ENCODE measurements at regions not wholly inside any gene's neighbourhood (a gene's known extent, or its start where the extent isn't known, plus 50 kb on each side); places are given as distances from the start of the nearest gene placed in this dataset.

DNA sequence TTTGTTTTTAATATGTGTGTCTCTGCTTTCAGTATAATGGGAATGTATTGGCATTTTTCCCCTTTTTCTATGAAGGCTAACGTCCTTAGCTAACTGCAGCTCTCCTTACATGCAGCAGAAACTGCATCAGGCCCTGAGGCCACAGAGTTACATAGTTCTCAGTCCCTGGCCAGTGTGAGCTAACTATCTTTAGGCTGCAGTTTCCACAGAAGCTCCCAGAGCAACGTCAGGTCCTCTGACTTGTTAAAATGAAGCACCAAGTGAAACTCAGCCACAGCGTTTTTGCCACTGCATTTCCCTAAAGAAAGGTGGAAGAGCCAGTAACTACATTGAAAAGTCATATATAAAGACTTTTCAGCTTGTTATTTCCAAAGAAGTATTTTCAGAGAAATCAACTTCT lies 244.7 kb downstream of the CBLN4 start:
- no peaks in the 10 kb centered on the region for H3K4me1 Mint-ChIP-seq
- no peaks in the 10 kb centered on the region for H3K27me3 Mint-ChIP-seq
- peaks cover 12% of the 10 kb centered on the region for H3K9me3 Mint-ChIP-seq
- no peaks in the 10 kb centered on the region for H3K36me3 Mint-ChIP-seq
- no peak overlapping the region for H3K27ac Mint-ChIP-seq
- H3K4me3 Mint-ChIP-seq: no peak overlapping the region
- ATAC-seq: no peak

DNA sequence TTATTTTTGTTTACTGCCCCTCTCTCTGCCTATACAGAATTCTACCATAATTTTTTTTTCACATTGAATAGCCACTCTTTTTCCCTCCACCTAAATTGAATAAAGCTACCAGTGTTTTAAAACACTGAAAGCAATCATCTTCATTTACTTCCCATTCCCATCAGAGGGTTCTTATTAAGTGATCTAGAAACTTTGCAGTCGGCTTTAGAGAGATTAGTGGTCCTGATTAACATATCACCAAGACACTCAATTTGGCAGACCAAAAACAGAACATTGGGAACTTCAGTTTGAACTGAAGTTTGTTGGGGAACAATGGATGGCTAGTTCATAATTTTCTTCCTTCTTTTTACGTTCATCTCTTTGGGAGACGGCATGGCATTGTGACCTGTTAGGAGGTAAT lies 249.5 kb downstream of the CBLN4 start:
- Mint-ChIP-seq H3K4me3 (no peak overlapping the region), H3K27ac (no peak overlapping the region), H3K9me3 (no peaks in the 10 kb centered on the region), H3K36me3 (no peaks in the 10 kb centered on the region), H3K4me1 (no peaks in the 10 kb centered on the region), H3K27me3 (no peaks in the 10 kb centered on the region)
- ATAC-seq: no peak

DNA sequence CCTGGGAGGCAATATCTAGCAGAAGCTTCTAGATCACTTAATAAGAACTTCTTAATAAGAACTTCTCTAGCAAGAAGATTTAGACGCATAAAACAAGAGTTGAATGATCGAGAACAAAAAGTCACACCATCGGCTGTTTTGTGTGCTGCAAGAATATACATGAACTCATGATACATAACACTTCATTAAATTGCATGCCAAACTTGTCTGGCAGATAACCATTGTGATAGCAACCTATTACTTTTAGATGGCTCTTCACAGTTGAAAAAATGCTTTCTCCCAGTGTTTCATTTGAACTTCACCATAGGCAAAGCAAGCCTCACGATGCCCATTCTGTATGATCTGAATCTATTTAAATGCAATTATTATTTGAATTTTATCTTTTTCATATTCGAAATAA lies 249.9 kb downstream of the CBLN4 start:
- no peak for ATAC-seq
- Mint-ChIP-seq H3K27ac (no peak overlapping the region), H3K27me3 (no peaks in the 10 kb centered on the region), H3K4me1 (no peaks in the 10 kb centered on the region), H3K9me3 (no peaks in the 10 kb centered on the region), H3K36me3 (no peaks in the 10 kb centered on the region), H3K4me3 (no peak overlapping the region)

DNA sequence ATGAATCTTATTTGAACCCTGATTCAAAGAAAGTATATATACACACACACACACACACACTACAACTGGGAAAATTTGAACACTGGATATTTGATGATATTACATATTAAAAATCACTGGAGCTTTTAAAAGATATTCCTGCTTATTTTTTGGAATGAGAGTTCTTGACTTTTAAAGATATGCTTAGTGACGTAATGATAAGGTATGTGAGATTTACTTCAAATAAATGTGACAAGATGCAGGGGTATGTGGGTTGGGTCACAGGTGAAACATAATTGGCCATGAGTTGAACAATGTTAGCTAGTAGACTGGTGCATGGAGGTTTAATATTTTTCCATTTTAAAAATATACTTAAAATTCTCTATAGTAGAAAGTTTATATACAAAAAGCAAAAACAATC lies 258.6 kb downstream of the CBLN4 start:
- Mint-ChIP-seq H3K36me3 (no peaks in the 10 kb centered on the region), H3K9me3 (peaks cover 6% of the 10 kb centered on the region), H3K4me1 (no peaks in the 10 kb centered on the region), H3K4me3 (no peak overlapping the region), H3K27me3 (no peaks in the 10 kb centered on the region), H3K27ac (no peak overlapping the region)
- no peak for ATAC-seq

DNA sequence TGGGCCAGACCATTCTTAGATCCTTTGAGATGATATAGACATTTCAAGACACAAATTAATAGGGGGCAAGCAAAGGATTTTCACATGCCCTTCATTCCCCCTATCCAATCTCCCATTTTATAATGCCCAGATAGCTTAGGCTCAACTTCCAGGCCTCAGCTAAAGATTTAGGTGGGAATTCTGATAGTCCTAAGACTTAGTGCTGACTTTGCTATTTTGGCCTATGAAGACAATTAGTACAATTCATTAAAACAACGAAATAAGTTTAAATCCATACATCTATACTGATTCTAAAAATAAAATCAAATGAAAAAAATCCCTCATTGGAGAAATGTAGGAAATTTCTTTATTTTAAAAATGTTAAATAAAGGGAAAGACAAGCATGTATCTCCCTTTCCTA lies 259.5 kb downstream of the CBLN4 start:
- no peaks in the 10 kb centered on the region for H3K4me1 Mint-ChIP-seq
- no peaks in the 10 kb centered on the region for H3K36me3 Mint-ChIP-seq
- H3K4me3 Mint-ChIP-seq: no peak overlapping the region
- H3K27me3 Mint-ChIP-seq: no peaks in the 10 kb centered on the region
- H3K9me3 Mint-ChIP-seq: peaks cover 6% of the 10 kb centered on the region
- no peak overlapping the region for H3K27ac Mint-ChIP-seq
- no peak for ATAC-seq

DNA sequence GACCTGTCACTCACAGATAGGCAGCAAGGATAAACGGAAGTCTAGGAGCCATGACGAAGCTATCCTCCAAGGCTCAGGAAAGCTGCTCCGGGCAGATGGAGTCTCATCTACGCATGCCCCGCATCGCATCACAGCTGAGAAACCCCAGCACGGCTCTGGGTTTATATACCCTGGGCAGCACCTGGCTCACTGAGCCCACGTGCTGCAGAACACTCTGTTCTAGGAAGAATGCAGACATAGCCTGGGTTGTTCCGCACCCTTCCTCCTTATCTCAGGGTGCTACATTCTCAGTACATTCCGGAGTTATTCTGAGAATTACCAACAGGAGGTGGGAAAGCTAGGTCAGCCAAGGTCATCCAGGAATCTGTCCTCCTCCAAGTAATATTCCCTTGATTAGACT lies 260.4 kb downstream of the CBLN4 start:
- no peaks in the 10 kb centered on the region for H3K4me1 Mint-ChIP-seq
- no peaks in the 10 kb centered on the region for H3K36me3 Mint-ChIP-seq
- H3K27ac Mint-ChIP-seq: no peak overlapping the region
- ATAC-seq: no peak
- no peaks in the 10 kb centered on the region for H3K27me3 Mint-ChIP-seq
- no peak overlapping the region for H3K4me3 Mint-ChIP-seq
- peaks cover 6% of the 10 kb centered on the region for H3K9me3 Mint-ChIP-seq

DNA sequence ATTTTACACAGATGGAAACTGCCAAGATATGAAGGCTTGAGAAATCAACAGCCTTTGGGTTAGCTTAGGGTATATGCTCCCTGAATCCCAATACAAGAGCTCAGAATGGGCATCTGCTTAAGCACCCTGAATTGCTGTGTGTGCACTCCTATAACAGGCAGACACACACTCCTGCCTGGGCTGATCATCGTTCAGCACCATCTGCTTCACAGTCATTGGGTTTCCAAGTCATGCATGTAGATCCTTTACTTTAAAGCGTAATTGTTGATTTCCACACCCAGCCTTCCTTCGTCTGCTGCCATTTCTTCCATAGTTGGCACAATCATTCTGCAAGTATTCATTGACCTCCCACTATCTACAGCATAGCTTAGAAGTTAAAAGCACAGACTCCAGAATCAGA lies 263.5 kb downstream of the CBLN4 start:
- H3K36me3 Mint-ChIP-seq: no peaks in the 10 kb centered on the region
- H3K4me3 Mint-ChIP-seq: no peak overlapping the region
- no peaks in the 10 kb centered on the region for H3K4me1 Mint-ChIP-seq
- no peaks in the 10 kb centered on the region for H3K27me3 Mint-ChIP-seq
- peaks cover 4% of the 10 kb centered on the region for H3K9me3 Mint-ChIP-seq
- H3K27ac Mint-ChIP-seq: no peak overlapping the region
- no peak for ATAC-seq

DNA sequence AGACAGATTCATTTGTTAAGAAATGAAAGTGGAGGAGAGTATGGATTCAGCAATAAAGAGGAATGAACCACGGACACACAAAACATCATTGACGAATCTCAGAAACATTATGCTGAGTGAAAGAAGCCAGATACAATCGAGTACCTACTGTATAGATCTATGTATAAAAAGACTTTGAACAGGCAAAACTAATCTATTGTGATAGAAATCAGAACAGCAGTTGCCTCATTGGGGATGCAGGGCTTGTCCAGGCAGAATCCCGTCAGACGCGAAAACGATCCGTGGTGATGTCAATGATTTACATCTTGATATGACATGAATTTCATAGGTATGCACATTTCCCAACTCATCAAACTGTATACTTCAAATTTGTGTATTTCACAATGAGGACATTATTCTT lies 265.2 kb downstream of the CBLN4 start:
- H3K9me3 Mint-ChIP-seq: peaks cover 7% of the 10 kb centered on the region
- no peaks in the 10 kb centered on the region for H3K4me1 Mint-ChIP-seq
- no peak overlapping the region for H3K27ac Mint-ChIP-seq
- no peaks in the 10 kb centered on the region for H3K36me3 Mint-ChIP-seq
- no peaks in the 10 kb centered on the region for H3K27me3 Mint-ChIP-seq
- no peak overlapping the region for H3K4me3 Mint-ChIP-seq
- ATAC-seq: no peak

DNA sequence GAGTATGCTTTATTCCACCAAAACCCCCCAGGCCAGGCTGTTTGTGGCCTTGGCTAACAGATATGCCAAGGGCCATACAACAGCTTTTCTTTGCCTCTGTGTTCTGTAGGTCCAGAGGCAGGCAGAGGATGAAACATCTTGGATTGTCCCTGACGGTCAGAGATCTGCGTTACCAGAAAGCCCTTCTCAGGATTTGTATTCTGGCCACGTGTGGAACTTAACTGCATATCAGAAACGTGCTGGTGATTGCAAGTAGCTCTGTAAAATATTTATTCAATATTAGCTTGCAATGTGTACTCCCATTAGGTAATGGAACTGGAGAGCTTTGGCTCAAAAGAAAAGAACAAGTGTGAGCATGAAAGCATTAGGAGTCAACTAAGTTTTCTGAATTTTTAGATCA lies 275.0 kb downstream of the CBLN4 start:
- no peak for ATAC-seq
- Mint-ChIP-seq H3K9me3 (peaks cover 3% of the 10 kb centered on the region), H3K4me3 (no peak overlapping the region), H3K36me3 (no peaks in the 10 kb centered on the region), H3K4me1 (no peaks in the 10 kb centered on the region), H3K27me3 (no peaks in the 10 kb centered on the region), H3K27ac (no peak overlapping the region)

DNA sequence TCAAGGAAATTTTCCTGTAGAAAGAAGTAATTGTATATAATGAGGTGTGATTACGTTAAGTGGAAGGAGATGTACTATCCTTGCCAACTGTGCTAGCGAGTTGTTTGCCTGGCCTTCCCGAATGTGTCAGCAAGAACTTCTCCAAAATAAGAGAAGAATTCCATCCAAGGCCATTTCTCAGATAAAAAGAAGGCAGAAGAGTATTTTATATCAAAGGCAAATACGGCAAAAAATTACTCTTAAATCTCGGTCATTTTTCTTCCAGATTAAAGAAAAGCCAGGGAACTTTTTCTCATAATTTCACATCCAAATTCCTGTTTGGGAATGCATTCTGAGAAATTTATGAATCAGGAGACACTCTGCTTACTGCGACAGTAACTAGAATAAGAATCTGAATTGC lies 290.6 kb downstream of the CBLN4 start:
- Mint-ChIP-seq H3K4me1 (no peaks in the 10 kb centered on the region), H3K4me3 (no peak overlapping the region), H3K9me3 (peaks cover 4% of the 10 kb centered on the region), H3K27me3 (no peaks in the 10 kb centered on the region), H3K27ac (no peak overlapping the region), H3K36me3 (no peaks in the 10 kb centered on the region)
- no peak for ATAC-seq

DNA sequence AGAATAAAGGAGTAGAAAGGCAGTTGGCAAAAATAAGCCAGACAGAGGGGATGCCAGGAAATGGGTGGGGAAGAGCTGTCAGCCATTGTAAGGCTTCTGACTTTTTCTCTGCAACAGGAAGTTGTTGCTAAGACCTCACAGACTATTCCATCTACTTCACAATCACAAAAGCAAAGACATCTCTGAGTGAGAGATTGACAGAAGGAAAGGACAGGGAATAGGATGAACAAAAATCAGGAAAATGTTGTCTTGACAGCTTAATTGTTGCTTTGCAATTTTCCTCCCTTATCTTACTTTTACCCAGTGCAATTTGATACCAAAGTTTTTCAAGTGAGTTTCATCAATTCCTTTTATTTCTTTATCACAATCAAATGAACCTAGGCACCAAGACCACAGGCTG lies 291.2 kb downstream of the CBLN4 start:
- Mint-ChIP-seq H3K9me3 (peaks cover 5% of the 10 kb centered on the region), H3K27me3 (no peaks in the 10 kb centered on the region), H3K27ac (no peak overlapping the region), H3K4me1 (no peaks in the 10 kb centered on the region), H3K36me3 (no peaks in the 10 kb centered on the region), H3K4me3 (no peak overlapping the region)
- ATAC-seq: no peak

DNA sequence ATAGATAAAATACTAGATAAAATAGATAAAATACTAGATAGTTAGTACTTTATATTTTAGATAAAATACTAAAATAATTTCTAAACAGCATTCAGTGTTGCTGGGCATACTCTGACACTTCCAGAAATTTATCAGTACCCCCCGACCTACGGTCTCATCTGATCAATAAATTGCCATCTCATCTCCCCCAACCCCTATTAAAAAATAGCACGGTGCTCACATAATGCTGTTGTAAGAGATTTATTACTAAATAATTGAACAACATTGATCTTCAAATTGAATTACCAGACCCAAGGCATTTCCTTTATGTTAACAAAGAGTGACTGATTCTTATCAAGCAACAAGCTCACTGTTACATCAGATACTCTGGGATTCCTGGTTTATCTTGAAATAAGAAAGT lies 300.9 kb downstream of the CBLN4 start:
- Mint-ChIP-seq H3K9me3 (peaks cover 7% of the 10 kb centered on the region), H3K36me3 (no peaks in the 10 kb centered on the region), H3K27ac (no peak overlapping the region), H3K4me1 (no peaks in the 10 kb centered on the region), H3K27me3 (no peaks in the 10 kb centered on the region), H3K4me3 (no peak overlapping the region)
- no peak for ATAC-seq

DNA sequence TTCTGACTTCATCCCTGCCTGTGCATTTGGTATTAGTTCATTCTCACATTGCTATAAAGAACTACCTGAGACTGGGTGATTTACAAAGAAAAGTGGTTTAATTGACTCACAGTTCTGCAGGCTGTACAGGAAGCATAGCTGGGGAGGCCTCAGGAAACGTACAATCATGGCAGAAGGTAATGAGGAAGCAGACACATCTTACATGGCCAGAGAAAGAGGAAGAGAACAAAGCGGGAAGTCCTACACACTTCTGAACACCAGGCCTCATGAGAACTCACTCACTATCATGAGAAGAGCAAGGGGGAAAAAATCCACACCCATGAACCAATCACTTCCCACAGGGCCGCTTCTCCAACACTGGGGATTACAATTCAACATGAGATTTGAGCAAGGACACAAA lies 303.9 kb downstream of the CBLN4 start:
- Mint-ChIP-seq H3K4me3 (no peak overlapping the region), H3K9me3 (peaks cover 7% of the 10 kb centered on the region), H3K27me3 (no peaks in the 10 kb centered on the region), H3K36me3 (no peaks in the 10 kb centered on the region), H3K27ac (no peak overlapping the region), H3K4me1 (no peaks in the 10 kb centered on the region)
- no peak for ATAC-seq

DNA sequence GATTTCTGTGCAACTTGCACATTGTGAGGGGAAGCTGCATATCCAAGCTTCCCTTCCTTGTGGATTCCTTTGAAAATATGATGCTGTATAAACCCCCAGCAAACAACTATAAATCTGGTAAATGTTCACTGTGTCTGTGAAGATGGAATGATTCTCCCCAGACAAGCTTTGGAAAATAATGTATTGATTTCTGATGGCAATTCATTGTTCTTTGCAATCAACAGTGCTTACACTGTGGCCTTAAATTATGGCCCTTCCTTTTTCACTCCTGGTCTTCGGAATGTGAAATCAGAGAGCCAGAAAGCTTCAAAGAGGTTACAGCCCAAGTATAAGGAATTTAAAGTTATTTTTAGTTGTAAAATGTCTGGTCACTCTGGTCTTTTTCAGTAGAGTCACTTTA lies 308.8 kb downstream of the CBLN4 start:
- Mint-ChIP-seq H3K27ac (no peak overlapping the region), H3K4me3 (no peak overlapping the region), H3K36me3 (no peaks in the 10 kb centered on the region), H3K27me3 (no peaks in the 10 kb centered on the region), H3K4me1 (no peaks in the 10 kb centered on the region), H3K9me3 (peaks cover 8% of the 10 kb centered on the region)
- ATAC-seq: no peak

DNA sequence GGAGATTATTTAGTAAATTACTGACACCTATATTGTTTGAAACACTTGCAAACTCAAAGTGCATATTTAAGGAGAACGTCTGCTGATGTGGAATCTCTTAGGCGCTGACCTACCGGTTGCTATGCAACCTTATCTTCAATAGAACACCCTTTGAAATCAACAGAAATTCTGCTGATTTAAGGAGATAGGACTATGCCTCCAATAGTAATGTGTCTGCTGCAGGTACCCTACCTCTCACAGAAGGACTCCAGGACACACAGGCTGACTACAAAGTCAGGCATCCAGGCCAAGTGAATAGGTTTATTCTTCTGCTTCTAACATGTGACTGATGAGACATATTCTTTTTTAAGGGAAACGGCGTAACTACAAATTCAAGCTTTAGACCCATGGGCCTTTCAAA lies 311.7 kb downstream of the CBLN4 start:
- Mint-ChIP-seq H3K9me3 (peaks cover 2% of the 10 kb centered on the region), H3K36me3 (no peaks in the 10 kb centered on the region), H3K4me3 (no peak overlapping the region), H3K4me1 (no peaks in the 10 kb centered on the region), H3K27ac (no peak overlapping the region), H3K27me3 (no peaks in the 10 kb centered on the region)
- ATAC-seq: no peak

DNA sequence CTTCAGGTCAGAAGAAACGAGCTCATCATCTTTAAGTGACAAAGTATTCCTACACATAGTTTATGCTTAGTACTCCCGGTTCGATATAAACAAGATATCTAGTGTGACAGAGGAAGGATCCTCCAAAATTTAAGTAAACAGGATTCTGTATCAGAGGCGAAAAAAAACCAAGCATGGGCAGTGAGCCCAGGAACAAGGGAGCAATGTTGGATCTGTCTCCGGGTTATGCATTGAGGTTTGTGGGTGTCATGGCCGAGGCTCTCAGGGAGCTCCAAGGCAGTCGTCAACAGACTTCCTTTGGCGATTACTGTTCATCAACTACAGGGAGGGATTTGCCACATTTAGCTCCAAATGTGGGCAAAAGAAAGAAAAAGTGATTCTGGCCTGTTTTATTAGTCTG lies 319.5 kb downstream of the CBLN4 start:
- ATAC-seq: no peak
- H3K27ac Mint-ChIP-seq: no peak overlapping the region
- no peaks in the 10 kb centered on the region for H3K36me3 Mint-ChIP-seq
- H3K4me3 Mint-ChIP-seq: no peak overlapping the region
- H3K9me3 Mint-ChIP-seq: peaks cover 3% of the 10 kb centered on the region
- no peaks in the 10 kb centered on the region for H3K27me3 Mint-ChIP-seq
- H3K4me1 Mint-ChIP-seq: no peaks in the 10 kb centered on the region

DNA sequence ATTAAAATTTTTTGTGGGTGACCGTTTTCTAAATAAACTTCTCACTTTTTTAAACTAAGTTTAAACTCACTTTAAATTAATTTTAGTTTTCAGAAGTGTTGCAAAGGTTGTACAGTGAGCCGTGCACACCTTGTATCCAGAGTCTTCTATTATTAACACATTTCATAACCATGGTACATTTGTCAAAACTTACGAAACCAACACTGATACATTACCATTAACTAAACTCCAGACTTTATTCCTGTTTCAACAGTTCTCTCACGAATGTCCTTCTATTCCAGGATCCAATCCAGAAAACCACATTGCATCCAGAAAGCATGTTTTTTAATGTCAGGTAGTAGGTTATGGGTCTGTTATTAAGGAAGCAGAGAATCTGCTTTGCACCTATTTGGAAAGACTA lies 319.9 kb downstream of the CBLN4 start:
- no peaks in the 10 kb centered on the region for H3K36me3 Mint-ChIP-seq
- no peaks in the 10 kb centered on the region for H3K4me1 Mint-ChIP-seq
- no peak for ATAC-seq
- H3K9me3 Mint-ChIP-seq: peaks cover 3% of the 10 kb centered on the region
- no peak overlapping the region for H3K27ac Mint-ChIP-seq
- H3K4me3 Mint-ChIP-seq: no peak overlapping the region
- H3K27me3 Mint-ChIP-seq: no peaks in the 10 kb centered on the region

Measured in stimulated activated memory B cell treated with anti-CD40 and anti-IgM and Interleukin-4, amounts not matched to agents 10 μg/mL and 1 μg/mL and 100 μg/mL, for 72 hours (primary cell).